Neural cell (in vitro differentiated cells): ENCODE measurements at regions not wholly inside any gene's neighbourhood (a gene's known extent, or its start where the extent isn't known, plus 50 kb on each side); places are given as distances from the start of the nearest gene placed in this dataset.

Source experiments
- H2AFZ ChIP-seq: fragments of 200-600, 300-800 bp; sonication (generic), shearing (Covaris generic); 2 replicates; pipeline ENCODE4 v1.6.0; 2014; ENCODE audit warnings: low read depth, mild to moderate bottlenecking, antibody characterized with exemption, low read length, moderate library complexity
- H3F3A ChIP-seq: fragments of 200-600 bp; shearing (Covaris generic); 2 replicates; pipeline ENCODE4 v1.6.1; 2016; ENCODE audit warnings: mild to moderate bottlenecking, moderate library complexity, mixed read lengths, antibody characterized with exemption, low read length; ENCODE audit not compliant: insufficient read depth, poor library complexity, severe bottlenecking
- H3K27ac ChIP-seq: fragments of 200-600, 300-800 bp; sonication (generic), shearing (Covaris generic); 2 replicates; pipeline ENCODE4 v1.5.1; 2014; ENCODE audit warnings: mild to moderate bottlenecking, low read length, moderate library complexity
- H3K27me3 ChIP-seq: fragments of 300-800, 200-600 bp; sonication (generic), shearing (Covaris generic); 2 replicates; pipeline ENCODE4 v1.6.0; 2014; ENCODE audit warnings: mild to moderate bottlenecking, low read depth, low read length, moderate library complexity; ENCODE audit not compliant: insufficient read depth
- H3K36me3 ChIP-seq: fragments of 300-800, 200-600 bp; sonication (generic), shearing (Covaris generic); 2 replicates; pipeline ENCODE4 v1.5.1; 2014; ENCODE audit warnings: mild to moderate bottlenecking, antibody characterized with exemption, low read length, moderate library complexity; ENCODE audit not compliant: insufficient read depth
- H3K4me2 ChIP-seq: fragments of 300-800, 200-600 bp; sonication (generic), shearing (Covaris generic); 2 replicates; pipeline ENCODE4 v1.6.0; 2014; ENCODE audit warnings: mild to moderate bottlenecking, low read length
- H3K4me3 ChIP-seq: fragments of 300-800, 200-600 bp; sonication (generic), shearing (Covaris generic); 2 replicates; pipeline ENCODE4 v1.5.1; 2014; ENCODE audit warnings: mild to moderate bottlenecking, low read length, moderate library complexity
- H3K79me2 ChIP-seq: fragments of 200-600 bp; shearing (Covaris generic); replicated peaks from 2 replicates; pipeline ENCODE4 v1.6.0; 2014; ENCODE audit warnings: mild to moderate bottlenecking, low read length, moderate library complexity; ENCODE audit not compliant: insufficient read depth
- H3K9ac ChIP-seq: fragments of 300-800, 200-600 bp; sonication (generic), shearing (Covaris generic); 2 replicates; pipeline ENCODE4 v1.6.1; 2016; ENCODE audit warnings: mild to moderate bottlenecking, low read length, mixed read lengths
- H3K9me2 ChIP-seq: fragments of 200-600 bp; shearing (Covaris generic); 2 replicates; pipeline ENCODE4 v1.6.1; 2016; ENCODE audit warnings: mild to moderate bottlenecking, low read length, mixed read lengths; ENCODE audit not compliant: insufficient read depth
- H3K9me3 ChIP-seq: fragments of 200-600, 300-800 bp; sonication (generic), shearing (Covaris generic); 2 replicates; pipeline ENCODE4 v1.6.1; 2016; ENCODE audit warnings: mild to moderate bottlenecking, mixed run types, low read length, moderate library complexity, mixed read lengths
- H4K20me1 ChIP-seq: fragments of 200-600 bp; shearing (Covaris generic); 2 replicates; pipeline ENCODE4 v1.6.1; 2016; ENCODE audit warnings: mild to moderate bottlenecking, mixed run types; ENCODE audit not compliant: insufficient read depth
- EP300 ChIP-seq: fragments of 450-650 bp; conservative IDR thresholded peaks from 2 replicates; pipeline ENCODE4 v1.6.1; 2014; ENCODE audit warnings: antibody characterized with exemption, mild to moderate bottlenecking, moderate library complexity; ENCODE audit not compliant: poor library complexity, severe bottlenecking
- EZH2 ChIP-seq: fragments of 200-600, 300-800 bp; shearing (Covaris generic), sonication (generic); IDR thresholded peaks from 2 replicates; pipeline ENCODE4 v1.6.1; 2014; ENCODE audit warnings: antibody characterized with exemption, low read length, borderline replicate concordance, mild to moderate bottlenecking; ENCODE audit not compliant: insufficient read depth, poor library complexity, severe bottlenecking
- MXI1 ChIP-seq: fragments of 450-650 bp; conservative IDR thresholded peaks from 2 replicates; pipeline ENCODE4 v1.6.1; 2014; ENCODE audit warnings: antibody characterized with exemption, mild to moderate bottlenecking; ENCODE audit not compliant: poor library complexity, severe bottlenecking
- POLR2AphosphoS5 ChIP-seq: IDR thresholded peaks from 2 replicates; pipeline ENCODE4 v1.6.1; 2012
- RAD21 ChIP-seq: fragments of 450-650 bp; conservative IDR thresholded peaks from 2 replicates; pipeline ENCODE4 v1.6.1; 2014; ENCODE audit warnings: antibody characterized with exemption, mild to moderate bottlenecking, moderate library complexity
- REST ChIP-seq: IDR thresholded peaks from 2 replicates; pipeline ENCODE4 v1.6.1; 2012; ENCODE audit warnings: borderline replicate concordance
- SMC3 ChIP-seq: fragments of 450-650 bp; conservative IDR thresholded peaks from 2 replicates; pipeline ENCODE4 v1.6.1; 2014; ENCODE audit warnings: antibody characterized with exemption, mild to moderate bottlenecking, moderate library complexity; ENCODE audit not compliant: poor library complexity
- TAF1 ChIP-seq: IDR thresholded peaks from 2 replicates; pipeline ENCODE4 v1.6.1; 2012; ENCODE audit warnings: low read depth
- TF ChIP-seq, protein P1 (sequence below): fragments of 450-650 bp; IDR thresholded peaks from 2 replicates; pipeline ENCODE4 v1.5.1; 2014; ENCODE audit warnings: antibody characterized with exemption, mild to moderate bottlenecking, moderate library complexity; ENCODE audit not compliant: poor library complexity, severe bottlenecking

DNA sequence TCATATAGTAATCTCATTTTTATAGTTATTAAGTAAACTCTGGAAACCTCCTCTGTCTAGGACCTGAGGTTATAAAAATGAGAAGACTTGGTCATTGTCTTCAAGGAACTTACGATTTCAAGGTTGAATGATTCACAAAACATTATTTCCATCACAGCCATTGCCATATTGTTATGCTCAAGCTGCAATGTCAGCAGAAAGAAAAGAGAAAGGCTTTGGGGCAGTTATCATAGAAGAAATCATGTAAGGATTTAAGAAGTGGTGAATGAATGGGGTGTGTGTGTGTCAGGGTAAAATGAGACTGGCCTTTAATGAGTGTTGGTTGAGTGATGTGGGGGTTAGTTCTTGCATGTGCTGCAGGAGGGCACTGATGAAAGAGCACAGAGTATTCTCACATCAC, 346.8 kb downstream of the SQOR start:
- H3K4me3 ChIP-seq = no peak overlapping the region
- H3K27me3 ChIP-seq = no peaks in the 10 kb centered on the region
- H3K9me3 ChIP-seq = no peaks in the 10 kb centered on the region
- no peaks in the 10 kb centered on the region for H3K79me2 ChIP-seq
- no peak overlapping the region for H3K27ac ChIP-seq
- H3F3A ChIP-seq = no peaks in the 10 kb centered on the region
- no peaks in the 10 kb centered on the region for H4K20me1 ChIP-seq
- H3K4me2 ChIP-seq = no peak overlapping the region
- TF ChIP-seq, protein P1, sequence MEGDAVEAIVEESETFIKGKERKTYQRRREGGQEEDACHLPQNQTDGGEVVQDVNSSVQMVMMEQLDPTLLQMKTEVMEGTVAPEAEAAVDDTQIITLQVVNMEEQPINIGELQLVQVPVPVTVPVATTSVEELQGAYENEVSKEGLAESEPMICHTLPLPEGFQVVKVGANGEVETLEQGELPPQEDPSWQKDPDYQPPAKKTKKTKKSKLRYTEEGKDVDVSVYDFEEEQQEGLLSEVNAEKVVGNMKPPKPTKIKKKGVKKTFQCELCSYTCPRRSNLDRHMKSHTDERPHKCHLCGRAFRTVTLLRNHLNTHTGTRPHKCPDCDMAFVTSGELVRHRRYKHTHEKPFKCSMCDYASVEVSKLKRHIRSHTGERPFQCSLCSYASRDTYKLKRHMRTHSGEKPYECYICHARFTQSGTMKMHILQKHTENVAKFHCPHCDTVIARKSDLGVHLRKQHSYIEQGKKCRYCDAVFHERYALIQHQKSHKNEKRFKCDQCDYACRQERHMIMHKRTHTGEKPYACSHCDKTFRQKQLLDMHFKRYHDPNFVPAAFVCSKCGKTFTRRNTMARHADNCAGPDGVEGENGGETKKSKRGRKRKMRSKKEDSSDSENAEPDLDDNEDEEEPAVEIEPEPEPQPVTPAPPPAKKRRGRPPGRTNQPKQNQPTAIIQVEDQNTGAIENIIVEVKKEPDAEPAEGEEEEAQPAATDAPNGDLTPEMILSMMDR = no peak
- TF ChIP-seq EP300 (no peak), RAD21 (no peak), POLR2AphosphoS5 (no peak)
- no peak overlapping the region for H2AFZ ChIP-seq
- H3K9me2 ChIP-seq = no peaks in the 10 kb centered on the region
- H3K9ac ChIP-seq = no peak overlapping the region
- H3K36me3 ChIP-seq = no peaks in the 10 kb centered on the region

DNA sequence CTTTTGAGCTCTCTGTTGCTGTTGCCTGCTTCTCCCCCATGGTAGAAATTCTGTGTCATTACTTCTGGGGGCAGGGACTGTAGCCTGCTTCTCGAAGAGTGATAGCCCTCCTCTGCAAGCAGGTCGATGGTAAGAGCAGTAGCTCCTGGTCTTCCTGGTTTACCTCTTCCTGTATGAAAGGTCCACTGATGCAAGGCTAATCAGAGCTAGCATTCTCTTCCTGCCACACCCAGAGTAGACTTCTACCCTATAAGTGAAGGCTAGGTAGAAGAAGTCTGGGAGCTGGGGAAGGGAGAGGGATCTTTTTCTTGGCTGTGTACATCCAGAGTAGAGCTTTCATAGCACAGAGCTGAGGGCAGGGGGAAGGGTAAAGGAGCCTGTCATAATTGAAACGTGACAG, 357.0 kb downstream of the SQOR start:
- H3K9me2 ChIP-seq = no peaks in the 10 kb centered on the region
- no peak overlapping the region for H3K4me3 ChIP-seq
- H3K9ac ChIP-seq = no peak overlapping the region
- no peak overlapping the region for H3K4me2 ChIP-seq
- no peak for TF ChIP-seq POLR2AphosphoS5
- TF ChIP-seq EZH2 = no peak
- TF ChIP-seq SMC3 = no peak
- TF ChIP-seq, protein P1 = no peak
- no peak for TF ChIP-seq EP300
- TF ChIP-seq RAD21 = no peak
- no peak for TF ChIP-seq MXI1
- no peak for TF ChIP-seq REST
- no peak for TF ChIP-seq TAF1
- no peak overlapping the region for H2AFZ ChIP-seq
- H4K20me1 ChIP-seq = no peaks in the 10 kb centered on the region
- no peaks in the 10 kb centered on the region for H3K27me3 ChIP-seq
- H3K27ac ChIP-seq = no peak overlapping the region
- no peaks in the 10 kb centered on the region for H3K79me2 ChIP-seq
- no peaks in the 10 kb centered on the region for H3F3A ChIP-seq
- H3K9me3 ChIP-seq = no peaks in the 10 kb centered on the region
- H3K36me3 ChIP-seq = no peaks in the 10 kb centered on the region
